NCI-H2029 treated with DMSO at 0.1 percent for 48 hours (cell line): ENCODE measurements at regions not wholly inside any gene's neighbourhood (a gene's known extent, or its start where the extent isn't known, plus 50 kb on each side); places are given as distances from the start of the nearest gene placed in this dataset.

Source experiments
- DNase-seq: peaks from one replicate; lab custom pipeline; 2025; lab: John Stamatoyannopoulos, UW

DNA sequence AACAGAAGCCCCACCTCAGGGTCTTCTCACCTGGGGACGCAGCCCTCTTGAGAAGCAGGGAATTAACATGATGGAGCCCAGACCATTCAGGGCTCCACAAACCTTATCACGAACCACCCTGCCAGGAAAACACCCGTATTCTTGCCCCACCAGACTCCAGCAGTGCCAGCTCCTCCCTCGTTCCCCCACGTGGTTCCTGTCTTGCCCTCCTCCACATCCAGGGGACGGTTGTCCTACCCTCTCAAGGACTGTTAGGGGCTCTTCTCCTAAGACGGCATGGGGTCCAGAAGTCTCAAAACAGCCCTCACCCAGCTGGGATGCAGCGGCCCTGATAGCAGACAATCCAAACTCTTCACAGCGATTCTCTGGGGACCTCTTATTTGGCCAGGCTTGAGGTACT, 372.2 kb upstream of the HS6ST1 start:
- no peak for DNase-seq

GRCh38 chr2:128691526-128691925, 372.9 kb upstream of the HS6ST1 start:
- no peak for DNase-seq

- no peak for DNase-seq
Observed at GRCh38 chr2:128692895-128693742, 374.5 kb upstream of the HS6ST1 start.

DNA sequence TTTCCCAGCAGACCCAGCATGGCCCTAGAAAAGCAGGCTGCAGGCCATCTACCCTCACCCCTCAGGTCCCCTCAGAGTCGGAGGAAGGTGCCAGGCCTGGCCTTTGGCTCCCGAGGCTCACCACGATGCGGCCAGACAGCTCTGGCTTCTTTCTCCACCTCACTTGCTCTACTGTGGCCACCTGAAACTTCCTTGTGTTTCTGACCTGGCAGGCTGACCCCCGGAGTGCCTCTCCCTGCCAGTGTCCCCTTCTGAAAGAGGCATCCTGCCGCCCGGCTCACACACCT, 375.0 kb upstream of the HS6ST1 start:
- DNase-seq: no peak

- no peak for DNase-seq
Observed at GRCh38 chr2:128695646-128696220, 377.1 kb upstream of the HS6ST1 start.

DNA sequence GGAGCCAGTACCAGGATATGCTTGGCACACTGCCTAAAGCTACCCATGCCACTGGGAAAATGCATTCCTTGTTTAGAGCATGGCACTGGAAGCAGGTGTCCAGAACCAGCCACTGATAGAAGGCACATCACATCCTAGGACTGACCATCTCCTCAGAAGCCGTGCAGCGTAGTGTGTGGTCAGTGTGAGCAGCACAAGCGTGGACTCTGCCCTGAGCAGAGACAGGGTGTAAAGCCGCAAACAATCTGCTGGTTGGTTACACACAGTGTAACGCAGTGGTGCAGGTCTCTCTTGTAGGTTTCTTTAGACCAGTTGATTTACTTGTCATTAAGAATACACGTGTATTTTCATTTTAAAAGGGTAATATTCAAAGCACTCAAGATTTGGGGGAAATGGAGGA, 377.8 kb upstream of the HS6ST1 start:
- DNase-seq: no peak

GRCh38 chr2:128701418-128701817, 382.8 kb upstream of the HS6ST1 start:
- DNase-seq: no peak

DNA sequence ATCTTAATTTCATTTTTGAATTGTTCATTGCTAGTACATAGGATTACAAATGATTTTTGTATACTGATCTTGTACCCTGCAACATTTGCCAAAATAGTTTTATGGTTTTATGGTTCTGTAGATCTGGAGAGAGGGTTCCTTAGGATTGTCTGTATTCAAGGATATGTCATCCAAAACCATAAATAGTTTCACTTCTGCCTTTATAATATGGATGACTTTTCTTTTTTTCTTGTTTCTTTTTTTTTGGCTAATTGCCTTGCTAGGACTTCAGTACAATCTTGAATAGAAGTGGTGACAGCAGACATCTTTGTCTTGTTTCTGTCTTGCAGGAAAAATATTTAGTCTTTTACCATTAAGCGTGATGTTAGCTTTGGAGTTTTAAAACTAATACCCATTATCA, 383.9 kb upstream of the HS6ST1 start:
- no peak for DNase-seq

- DNase-seq: no peak
Observed at GRCh38 chr2:128708106-128708816, 389.6 kb upstream of the HS6ST1 start.

DNA sequence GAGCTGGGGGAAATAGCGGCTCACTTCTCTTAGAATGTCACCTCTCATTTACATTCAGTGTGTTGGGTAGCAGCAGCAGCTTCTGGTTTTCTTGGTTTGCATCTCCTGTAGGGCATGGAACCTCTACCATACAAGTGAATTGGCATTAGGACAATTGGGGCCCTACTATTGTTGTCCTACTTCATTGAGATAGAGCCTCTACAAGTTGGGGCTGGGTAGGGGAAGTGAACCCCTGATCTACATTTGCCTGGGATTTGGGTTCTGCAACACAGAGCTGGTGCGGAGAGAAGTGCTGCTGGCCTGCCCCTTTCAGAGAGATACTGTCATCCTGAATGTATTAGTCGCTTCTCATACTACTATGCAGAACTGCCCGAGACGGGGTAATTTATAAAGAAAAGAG, 391.6 kb upstream of the HS6ST1 start:
- no peak for DNase-seq

DNA sequence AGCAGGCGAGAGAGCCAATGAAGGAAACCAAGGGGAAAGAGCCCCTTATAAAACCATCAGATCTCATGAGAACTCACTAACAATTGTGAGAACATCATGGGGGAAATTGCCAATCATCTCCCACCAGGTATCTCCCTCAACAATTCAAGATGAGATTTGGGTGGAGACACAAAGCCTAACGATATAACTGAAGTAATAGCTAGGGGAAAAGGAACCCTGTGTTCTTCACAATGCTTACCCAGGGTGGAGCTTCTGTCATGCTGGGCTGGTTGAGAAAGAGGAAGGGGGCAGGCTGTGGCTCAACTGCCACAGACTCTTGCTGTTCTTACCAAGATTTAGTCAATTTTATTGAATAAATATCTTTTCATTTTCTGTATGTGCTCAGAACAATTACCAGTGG, 392.1 kb upstream of the HS6ST1 start:
- no peak for DNase-seq

- no peak for DNase-seq
Observed at GRCh38 chr2:128714285-128714684, 395.6 kb upstream of the HS6ST1 start.

DNA sequence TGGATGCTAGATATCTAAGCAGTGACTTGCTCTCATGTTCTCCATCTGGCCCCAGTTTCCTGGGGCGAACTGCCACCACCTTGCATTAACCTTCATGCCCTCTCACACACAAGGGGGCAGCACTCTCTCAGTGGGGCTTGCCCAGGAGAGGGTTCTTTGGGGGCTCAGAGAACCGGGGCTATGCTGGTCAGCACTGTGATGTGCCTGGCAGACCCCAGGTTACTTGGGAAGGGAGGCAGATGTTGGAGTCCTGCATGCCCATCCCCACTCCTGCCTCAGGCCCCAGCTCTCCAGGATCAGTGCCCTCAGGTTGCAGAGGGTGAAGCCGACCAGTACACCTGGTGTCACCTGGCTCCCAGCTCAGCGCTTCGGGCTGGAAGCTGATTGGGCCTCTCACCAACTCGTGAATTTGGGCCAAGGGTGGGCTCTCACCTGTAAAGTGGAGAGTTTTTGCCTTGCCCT, 396.2 kb upstream of the HS6ST1 start:
- no peak for DNase-seq

GRCh38 chr2:128715360-128715759, 396.7 kb upstream of the HS6ST1 start:
- DNase-seq: no peak

- no peak for DNase-seq
Observed at GRCh38 chr2:128716299-128716721, 397.6 kb upstream of the HS6ST1 start.

DNA sequence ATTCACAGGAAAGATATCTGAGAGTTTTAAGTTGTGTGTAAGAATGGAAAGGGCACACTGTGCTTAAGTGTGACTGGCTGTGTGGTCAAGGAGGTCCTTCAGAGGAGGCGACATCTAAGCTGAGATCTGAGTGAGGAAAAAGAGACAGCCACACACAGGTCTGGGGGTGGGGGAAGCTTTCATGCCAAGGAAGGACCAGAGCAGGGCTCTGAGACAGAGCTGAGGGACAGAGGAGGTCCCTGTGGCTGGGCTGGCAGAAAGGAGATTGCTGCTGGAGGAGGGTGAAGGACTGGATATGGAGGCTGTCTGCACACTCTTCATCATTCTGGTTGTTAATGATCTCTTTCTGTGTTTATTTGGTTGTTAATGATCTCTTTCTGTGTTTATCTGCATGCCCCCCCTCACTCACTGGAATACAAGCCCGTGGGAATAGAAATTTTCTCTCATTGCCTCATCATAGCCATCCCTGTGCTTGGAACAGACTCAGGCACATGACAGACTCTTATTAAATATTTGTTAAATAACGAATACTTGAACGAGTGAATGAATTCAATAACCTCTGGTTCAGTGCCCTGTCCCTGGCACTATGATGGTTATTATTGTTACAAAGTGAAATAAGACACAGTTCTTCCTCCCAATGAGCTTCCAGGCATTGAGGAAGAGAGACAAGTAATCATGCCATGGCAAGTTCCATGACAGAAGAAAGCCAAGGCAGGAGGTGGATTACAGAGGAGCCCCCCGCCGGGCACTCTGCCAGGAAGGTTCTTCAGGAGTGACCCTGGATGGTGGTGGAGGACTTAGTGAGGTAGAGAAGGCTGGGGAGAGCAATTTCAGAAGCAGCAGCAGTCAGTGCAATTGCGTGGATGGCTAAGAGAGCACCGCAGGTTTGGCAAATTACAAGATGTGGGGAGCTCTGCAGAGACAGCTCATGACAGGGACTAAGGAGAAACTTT, 399.4 kb upstream of the HS6ST1 start:
- DNase-seq: no peak

GRCh38 chr2:128720080-128721022, 401.7 kb upstream of the HS6ST1 start:
- DNase-seq: no peak

- no peak for DNase-seq
Observed at GRCh38 chr2:128721096-128721495, 402.4 kb upstream of the HS6ST1 start.

DNA sequence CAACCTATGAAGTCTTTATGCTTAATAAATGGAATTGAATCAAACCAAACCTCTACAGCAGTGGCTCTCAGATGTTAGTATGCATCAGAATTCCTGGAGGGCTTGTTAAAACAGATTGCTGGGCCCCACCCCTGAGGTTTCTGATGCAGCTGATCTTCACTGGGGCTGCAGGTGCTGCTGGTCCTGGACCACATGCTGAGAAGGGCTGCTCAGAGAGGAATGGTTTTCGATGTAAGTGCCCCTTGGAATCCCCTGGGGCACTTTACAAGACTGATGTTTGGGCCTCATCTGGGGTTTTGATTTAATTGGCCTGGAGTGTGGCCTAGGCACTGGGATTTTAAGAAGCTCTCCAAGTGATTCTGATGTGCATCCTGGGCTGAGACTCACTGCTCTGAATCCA, 403.8 kb upstream of the HS6ST1 start:
- DNase-seq: no peak

GRCh38 chr2:128724547-128724946, 405.9 kb upstream of the HS6ST1 start:
- DNase-seq: no peak

DNA sequence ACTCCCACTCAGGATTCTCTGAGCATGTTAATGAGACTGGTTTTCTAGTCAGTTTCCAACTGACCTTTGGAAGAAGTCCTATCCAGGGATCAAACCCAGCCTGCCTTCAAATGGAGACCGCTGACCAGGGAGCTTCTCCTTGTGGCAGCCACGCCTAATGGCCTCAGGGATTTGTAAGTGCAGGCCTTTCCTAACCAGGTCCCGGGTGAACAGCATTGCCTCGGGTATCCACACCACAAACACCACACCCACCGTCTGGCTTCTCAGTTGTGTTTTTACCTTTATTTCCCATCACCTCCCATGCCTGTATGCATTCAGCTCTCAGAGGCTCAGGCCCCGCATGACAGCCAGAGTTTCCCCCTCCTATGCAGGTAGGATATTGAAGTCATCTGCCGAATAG, 406.3 kb upstream of the HS6ST1 start:
- DNase-seq: no peak
